DMS79 (cell line): ENCODE measurements at regions not wholly inside any gene's neighbourhood (a gene's known extent, or its start where the extent isn't known, plus 50 kb on each side); places are given as distances from the start of the nearest gene placed in this dataset.

ENCODE experiments used
- DNase-seq: peaks from one replicate; lab custom pipeline; 2025; lab: John Stamatoyannopoulos, UW

GRCh38 chr13:34553376-34553775 lies 388.7 kb upstream of the NBEA start:
- no peak for DNase-seq

DNA sequence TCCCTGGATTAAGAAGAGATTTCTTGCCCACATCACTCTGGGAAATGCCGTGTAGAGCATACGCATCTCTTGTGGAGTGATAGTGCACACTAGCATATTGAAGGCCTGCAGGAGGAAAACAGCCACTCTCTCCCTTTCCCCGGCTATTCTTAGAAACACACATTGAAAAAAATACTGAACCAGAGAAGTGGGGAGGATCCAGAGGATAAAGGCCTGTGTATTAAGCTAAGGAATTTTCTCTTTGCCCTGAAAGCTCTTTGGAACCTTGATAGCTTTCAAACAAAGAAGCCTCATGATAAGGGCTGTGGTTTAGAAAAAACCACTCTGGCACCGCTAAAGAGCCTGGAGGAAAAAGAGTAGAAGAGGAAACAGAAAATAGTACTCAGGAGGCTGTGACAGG lies 386.1 kb upstream of the NBEA start:
- no peak for DNase-seq

- no peak for DNase-seq
Observed at GRCh38 chr13:34561033-34561432, 381.0 kb upstream of the NBEA start.

GRCh38 chr13:34567597-34567996 lies 374.5 kb upstream of the NBEA start:
- no peak for DNase-seq

DNA sequence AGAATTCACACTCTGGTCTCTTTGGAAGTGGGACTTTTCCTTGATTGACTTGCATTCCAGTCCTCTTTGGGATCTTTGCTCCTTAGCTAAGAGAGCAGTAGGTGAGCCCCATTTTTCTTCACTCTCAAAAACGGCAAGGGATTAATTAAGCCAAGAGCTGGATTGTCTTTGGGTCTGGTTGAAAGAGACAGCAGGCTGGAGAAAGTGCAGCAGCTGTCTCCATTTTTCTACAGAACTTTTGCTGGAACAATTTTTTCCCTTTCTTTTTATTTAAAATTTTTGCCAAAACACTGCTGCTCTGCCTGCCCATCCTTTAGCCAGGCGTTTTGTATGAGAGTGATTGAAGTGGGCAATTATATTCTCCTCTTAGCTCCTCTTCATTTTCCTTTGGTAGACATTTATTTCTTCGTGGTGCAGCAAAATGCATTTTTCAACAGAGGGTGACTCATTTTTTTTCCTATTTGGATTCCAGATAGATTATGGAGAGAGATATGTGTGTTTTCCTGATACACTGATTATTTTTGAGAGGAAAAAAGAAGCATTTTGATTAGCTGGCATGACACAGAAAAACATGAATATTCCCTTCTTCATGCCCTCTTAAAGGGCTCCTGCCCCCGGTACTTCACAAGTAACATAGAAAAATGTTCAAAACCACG lies 371.2 kb upstream of the NBEA start:
- no peak for DNase-seq

- DNase-seq = no peak
Observed at GRCh38 chr13:34571716-34572115, 370.4 kb upstream of the NBEA start.

GRCh38 chr13:34577051-34577450 lies 365.0 kb upstream of the NBEA start:
- no peak for DNase-seq

GRCh38 chr13:34578471-34578870 lies 363.6 kb upstream of the NBEA start:
- DNase-seq = no peak

DNA sequence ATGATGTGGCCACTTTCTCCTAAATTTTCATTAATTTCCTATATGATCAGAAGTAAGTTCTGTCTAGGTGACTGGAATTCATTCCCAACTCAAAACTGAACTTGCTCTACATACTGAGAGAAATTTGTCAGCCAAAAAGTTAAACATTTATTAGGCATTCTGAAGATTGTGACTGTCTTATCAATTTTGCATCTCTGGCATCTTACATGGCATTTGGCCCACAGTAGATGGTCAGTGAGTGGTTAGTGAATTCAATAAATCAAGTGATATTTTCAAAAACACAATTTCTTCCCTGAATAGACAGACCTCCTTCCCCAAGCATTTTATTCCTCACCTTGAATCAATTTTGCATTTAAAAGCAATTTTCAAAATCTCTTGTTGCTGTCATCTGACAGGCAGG lies 363.2 kb upstream of the NBEA start:
- DNase-seq = no peak

DNA sequence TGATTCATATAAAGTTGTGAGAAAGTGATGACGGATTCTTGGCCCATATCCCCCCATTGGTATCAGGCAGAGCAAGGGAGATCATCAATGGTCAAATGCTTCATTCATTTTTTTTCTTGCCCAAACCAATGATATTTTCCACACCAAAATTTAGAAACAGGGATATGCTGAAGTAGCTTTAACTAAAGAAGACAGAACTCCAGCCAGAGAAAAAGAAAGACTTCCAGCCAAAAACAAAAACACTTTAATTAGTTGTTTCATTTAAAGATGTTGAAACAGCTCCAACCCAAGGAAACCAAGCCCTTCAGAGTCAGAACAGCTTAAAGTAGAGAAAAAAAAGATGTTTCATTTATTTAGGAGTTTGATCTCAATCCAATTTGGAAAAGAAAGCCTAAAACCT lies 358.9 kb upstream of the NBEA start:
- no peak for DNase-seq

- DNase-seq = no peak
Observed at GRCh38 chr13:34587576-34587975, 354.5 kb upstream of the NBEA start.

GRCh38 chr13:34588362-34588761 lies 353.7 kb upstream of the NBEA start:
- DNase-seq = no peak

DNA sequence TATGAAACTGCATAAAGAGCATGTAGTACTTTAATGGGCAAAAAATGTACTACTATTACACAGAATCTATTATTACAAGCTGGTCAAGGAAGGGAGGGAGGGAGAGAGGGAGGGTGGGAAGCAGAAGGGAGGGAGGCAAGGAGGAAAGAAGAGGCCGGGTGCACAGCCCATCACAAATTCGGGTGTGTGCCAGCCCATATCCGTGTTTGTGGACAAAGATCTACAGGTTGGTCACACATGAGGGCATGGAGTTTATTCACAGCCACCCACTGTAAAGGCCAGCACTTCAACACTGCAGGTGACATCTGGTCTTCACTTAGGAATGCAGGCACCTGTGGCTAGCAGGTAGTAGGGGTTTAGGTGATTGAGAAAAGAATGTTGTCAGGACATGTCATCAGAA lies 352.5 kb upstream of the NBEA start:
- no peak for DNase-seq

GRCh38 chr13:34591129-34591528 lies 350.9 kb upstream of the NBEA start:
- DNase-seq = no peak

DNA sequence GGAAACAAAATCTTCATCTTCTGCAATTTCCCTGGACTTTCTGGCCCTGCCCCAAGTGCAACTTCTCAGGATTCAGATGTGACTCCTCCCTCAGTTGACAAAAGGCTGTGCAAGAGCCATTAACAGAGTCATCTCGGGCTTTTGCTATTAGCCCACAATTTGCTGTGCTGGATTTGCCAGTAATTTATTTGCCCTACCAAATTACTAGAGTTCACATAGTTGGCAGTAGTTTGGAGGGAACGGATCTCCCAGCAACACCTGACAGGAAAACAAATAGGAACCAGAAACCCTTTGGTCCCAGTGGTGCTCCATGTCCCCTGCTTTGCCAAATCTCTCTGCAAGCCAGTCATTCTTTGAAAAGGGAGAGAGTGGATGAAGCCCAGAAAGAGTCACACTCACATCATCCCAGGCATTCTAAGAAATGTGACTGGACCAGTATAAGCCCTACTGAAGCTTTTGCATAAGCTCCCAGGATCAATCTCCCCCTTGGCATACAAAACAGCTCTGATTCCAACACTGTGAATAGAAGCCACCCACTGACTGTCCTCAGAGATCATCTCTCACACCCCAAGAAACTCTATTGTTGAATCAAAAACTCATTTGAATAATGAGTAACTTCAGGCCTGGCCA lies 350.1 kb upstream of the NBEA start:
- no peak for DNase-seq

DNA sequence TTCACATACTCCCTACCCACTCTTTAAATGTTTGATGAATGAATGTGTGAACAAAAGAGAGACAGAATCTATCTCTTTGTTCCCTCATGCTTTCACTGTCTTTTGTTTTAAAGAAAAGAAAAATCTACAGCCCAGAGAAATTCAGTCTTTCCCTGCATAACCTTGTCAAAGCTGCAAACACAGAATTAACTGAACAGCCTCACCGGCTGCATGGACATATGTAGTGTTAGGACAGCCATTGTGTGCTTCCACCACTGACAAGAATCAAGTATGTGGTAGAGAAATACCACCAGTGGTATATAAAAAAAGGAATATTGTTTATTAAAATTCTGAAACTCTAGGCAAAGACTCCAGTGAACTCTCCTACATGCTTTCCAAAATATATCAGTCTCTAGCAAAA lies 348.4 kb upstream of the NBEA start:
- no peak for DNase-seq

DNA sequence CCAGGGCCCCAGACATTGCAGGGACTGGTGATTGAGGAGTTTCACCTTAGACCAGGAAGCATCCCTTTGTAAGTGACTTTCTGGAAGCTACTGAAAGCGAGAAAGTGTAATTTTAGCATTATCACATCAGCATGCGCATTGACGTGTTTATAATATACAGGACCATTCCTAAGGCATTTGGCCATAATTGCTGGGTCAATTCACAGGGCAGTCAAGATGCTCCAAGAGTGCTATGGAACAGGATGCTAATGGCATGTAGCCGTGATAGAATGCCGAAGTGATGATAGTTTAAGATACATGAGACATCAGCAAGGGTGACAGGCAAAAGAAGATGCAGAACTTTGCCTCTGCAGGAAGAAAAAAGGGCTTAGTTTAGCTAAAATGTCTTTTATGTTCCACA lies 347.6 kb upstream of the NBEA start:
- DNase-seq = no peak

GRCh38 chr13:34608331-34608730 lies 333.7 kb upstream of the NBEA start:
- DNase-seq = no peak

- no peak for DNase-seq
Observed at GRCh38 chr13:34611671-34612070, 330.4 kb upstream of the NBEA start.

DNA sequence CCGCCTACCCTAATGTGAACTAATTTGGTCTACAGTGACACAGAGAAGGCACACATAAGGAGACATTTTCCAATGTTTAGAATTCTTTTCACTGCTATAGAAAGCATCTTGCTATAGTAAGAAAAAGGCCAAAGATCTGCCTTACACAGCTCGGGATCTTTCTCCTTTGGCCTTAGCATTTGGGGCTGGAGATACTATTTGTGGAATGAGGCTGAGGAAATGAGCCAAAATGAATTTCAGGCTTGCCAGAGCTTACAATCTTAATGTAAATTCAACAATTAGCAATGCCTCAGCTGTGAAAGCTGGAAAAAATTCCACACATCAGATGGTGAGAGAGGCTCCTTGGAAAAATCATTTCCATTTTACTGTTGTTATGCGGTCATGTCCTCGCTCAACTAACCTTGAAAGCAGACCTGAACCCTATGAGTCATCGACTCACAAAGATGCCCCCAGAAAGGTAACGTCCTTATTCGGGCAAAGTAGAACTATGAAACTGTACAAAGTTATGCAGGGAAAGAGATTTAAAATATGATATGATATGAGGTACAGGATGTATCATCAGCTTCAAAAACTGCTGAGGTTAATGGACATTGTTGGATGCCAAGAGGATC lies 324.5 kb upstream of the NBEA start:
- DNase-seq = no peak

DNA sequence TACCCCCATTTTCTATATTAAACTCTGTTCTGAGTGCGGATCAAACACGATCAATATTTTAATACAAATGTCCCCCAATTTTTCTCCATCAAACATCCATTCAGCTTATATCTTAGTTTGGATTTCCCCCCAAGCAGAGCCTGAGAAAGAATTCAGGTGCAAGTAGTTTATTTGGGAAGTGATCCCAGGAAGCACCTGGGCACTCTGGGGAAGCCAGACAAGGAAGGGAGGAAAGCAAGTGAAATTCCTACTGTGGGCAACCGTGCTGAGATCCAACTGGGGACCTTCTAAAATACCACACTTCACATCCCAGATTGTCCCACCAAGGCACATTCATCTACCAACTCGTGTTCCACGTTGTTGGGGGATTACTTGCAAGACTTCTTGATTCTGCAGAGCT lies 323.4 kb upstream of the NBEA start:
- no peak for DNase-seq

DNA sequence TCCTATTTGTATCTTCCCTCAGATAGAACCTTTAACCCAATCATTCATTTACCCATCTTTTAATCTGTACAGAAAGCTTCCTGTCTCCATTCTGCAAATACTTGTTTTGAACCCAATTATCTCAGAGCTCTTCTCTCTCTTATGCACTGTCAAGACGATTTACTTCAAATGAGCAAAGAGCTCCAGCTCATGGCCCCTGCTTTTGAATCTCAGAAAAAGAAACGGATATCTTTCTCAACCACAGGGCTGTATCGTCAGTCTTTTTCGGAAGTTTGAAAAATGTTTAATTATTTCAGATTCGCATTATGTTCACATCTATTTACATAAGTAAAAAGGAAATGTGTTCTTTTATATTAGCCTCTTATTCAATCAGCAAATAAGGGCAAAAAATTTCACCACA lies 322.7 kb upstream of the NBEA start:
- no peak for DNase-seq

- no peak for DNase-seq
Observed at GRCh38 chr13:34620074-34620850, 321.8 kb upstream of the NBEA start.
